ENCODE measurements at regions not wholly inside any gene's neighbourhood (a gene's known extent, or its start where the extent isn't known, plus 50 kb on each side); places are given as distances from the start of the nearest gene placed in this dataset.

- TF ChIP-seq CTCF (conservative IDR thresholded peaks at IDR 0.05; ENCODE audit: low read depth, low read length), result no peak
- no peak for DNase-seq (ENCODE audit: low read depth)
- no peak overlapping the region for H3K4me3 ChIP-seq (ENCODE audit: low read depth, low read length)
Measured at GRCh38 chr7:119522263-119522662, 750.7 kb upstream of the KCND2 start.

- no peak for DNase-seq (ENCODE audit: low read depth)
- TF ChIP-seq CTCF (conservative IDR thresholded peaks at IDR 0.05; ENCODE audit: low read depth, low read length), result no peak
Measured at GRCh38 chr7:119522698-119523097, 750.3 kb upstream of the KCND2 start.

GRCh38 chr7:119545118-119545517 lies 727.9 kb upstream of the KCND2 start:
- DNase-seq (ENCODE audit: low read depth), result peak; percentile 17

More at GRCh38 chr7:119522698-119523097, 750.3 kb upstream of the KCND2 start:
- H3K4me3 ChIP-seq (ENCODE audit: low read depth, low read length), result no peak overlapping the region

GRCh38 chr7:119555788-119556187 lies 717.2 kb upstream of the KCND2 start:
- TF ChIP-seq CTCF (conservative IDR thresholded peaks at IDR 0.05; ENCODE audit: low read depth, low read length), result no peak
- DNase-seq (ENCODE audit: low read depth), result no peak

More at GRCh38 chr7:119545118-119545517, 727.9 kb upstream of the KCND2 start:
- H3K4me3 ChIP-seq (ENCODE audit: low read depth, low read length), result no peak overlapping the region
- TF ChIP-seq CTCF (conservative IDR thresholded peaks at IDR 0.05; ENCODE audit: low read depth, low read length), result no peak

DNA sequence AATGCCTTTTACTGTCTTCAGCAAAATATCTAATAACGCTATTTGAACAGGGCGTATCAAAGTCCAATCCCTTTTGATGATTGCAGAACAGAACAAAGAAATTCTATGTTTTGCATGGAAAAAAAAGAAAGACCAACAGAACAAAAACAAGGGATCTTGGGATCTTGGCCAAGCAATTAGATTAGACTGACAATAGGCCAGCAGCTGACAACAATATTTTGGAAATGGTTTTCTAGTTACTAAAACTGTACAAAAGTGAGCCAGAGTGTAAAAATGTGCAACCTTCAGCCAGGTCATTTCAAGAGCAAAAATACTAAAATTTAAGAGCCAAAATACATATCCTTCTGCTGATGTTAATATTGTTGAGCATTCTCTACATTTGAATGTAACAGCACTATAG lies 716.5 kb upstream of the KCND2 start:
- TF ChIP-seq CTCF (conservative IDR thresholded peaks at IDR 0.05; ENCODE audit: low read depth, low read length), result no peak

More at GRCh38 chr7:119555788-119556187, 717.2 kb upstream of the KCND2 start:
- H3K4me3 ChIP-seq (ENCODE audit: low read depth, low read length), result no peak overlapping the region

DNA sequence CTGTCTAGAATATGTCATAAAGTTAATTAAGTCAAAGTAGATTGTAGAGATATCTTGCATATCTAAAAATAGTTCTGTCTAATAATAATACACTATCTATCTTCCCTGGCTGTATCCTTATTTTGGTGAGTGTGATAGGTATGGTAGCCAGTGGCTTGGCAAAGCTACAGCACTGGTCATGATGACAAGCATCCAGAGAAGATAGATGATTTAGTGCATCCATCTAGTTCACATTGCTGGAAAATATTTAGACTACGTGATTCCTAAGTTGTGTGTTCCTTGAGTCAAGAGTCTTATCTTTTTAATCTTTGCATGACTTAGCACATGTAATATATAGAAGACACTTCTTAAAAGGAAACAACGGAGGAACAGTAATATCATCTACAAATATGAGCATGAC lies 711.2 kb upstream of the KCND2 start:
- no peak overlapping the region for H3K4me3 ChIP-seq (ENCODE audit: low read depth, low read length)
- no peak for DNase-seq (ENCODE audit: low read depth)
- TF ChIP-seq CTCF (conservative IDR thresholded peaks at IDR 0.05; ENCODE audit: low read depth, low read length), result no peak

More for the DNA sequence above, 716.5 kb upstream of the KCND2 start:
- no peak overlapping the region for H3K4me3 ChIP-seq (ENCODE audit: low read depth, low read length)
- DNase-seq (ENCODE audit: low read depth), result no peak

DNA sequence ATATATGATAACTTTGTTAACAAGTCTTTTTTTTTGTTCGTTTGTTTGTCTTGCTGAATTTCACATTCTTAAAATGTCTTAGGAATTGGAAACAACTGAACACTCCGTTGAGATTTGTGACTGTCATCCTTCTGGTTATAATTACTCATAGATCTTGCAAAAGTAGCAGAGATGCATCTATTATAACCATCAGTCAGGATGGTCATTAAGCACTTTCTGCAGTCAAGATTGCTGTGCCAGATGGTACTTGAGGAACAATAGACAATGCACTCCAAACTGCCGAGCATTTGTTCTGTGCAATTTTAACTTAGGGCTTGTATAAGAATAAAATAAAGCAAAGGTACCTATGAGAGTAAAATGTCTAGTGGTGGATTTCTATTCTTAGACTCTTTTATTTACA lies 710.1 kb upstream of the KCND2 start:
- DNase-seq (ENCODE audit: low read depth), result no peak
- H3K4me3 ChIP-seq (ENCODE audit: low read depth, low read length), result no peak overlapping the region
- no peak for TF ChIP-seq CTCF (conservative IDR thresholded peaks at IDR 0.05; ENCODE audit: low read depth, low read length)

All from choroid plexus epithelial cell (primary cell).